ENCODE measurements at regions not wholly inside any gene's neighbourhood (a gene's known extent, or its start where the extent isn't known, plus 50 kb on each side); places are given as distances from the start of the nearest gene placed in this dataset.

DNA sequence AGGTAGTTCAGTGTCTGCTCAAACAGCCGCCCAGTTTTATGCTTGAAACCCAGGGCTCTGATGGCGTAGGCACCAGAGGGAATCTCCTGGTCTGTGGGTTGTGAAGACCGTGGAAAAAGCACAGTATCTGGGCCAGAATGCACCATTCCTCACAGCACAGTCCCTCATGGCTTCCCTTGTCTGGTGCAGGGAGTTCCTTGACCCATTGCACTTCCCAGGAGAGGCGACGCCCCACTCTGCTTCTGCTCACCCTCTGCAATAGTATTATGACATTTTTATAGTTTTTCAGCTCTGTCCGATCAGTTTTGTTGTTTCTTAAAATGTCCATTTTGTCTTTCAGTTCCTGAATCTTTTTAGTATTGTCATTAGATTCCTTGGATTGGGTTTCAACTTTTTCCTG is 343.5 kb downstream of the EDEM1 start:
- no peaks in the 10 kb centered on the region for H3K36me3 ChIP-seq
- no peak overlapping the region for H3K27ac ChIP-seq
- intact Hi-C loops (cut with DNase I) = no loop called here
- no peak overlapping the region for H3K4me3 ChIP-seq
- no peaks in the 10 kb centered on the region for H3K4me1 ChIP-seq
- no peak for ATAC-seq
- DNase-seq = no peak
- no peaks in the 10 kb centered on the region for H3K9me3 ChIP-seq
- TF ChIP-seq, protein P1, sequence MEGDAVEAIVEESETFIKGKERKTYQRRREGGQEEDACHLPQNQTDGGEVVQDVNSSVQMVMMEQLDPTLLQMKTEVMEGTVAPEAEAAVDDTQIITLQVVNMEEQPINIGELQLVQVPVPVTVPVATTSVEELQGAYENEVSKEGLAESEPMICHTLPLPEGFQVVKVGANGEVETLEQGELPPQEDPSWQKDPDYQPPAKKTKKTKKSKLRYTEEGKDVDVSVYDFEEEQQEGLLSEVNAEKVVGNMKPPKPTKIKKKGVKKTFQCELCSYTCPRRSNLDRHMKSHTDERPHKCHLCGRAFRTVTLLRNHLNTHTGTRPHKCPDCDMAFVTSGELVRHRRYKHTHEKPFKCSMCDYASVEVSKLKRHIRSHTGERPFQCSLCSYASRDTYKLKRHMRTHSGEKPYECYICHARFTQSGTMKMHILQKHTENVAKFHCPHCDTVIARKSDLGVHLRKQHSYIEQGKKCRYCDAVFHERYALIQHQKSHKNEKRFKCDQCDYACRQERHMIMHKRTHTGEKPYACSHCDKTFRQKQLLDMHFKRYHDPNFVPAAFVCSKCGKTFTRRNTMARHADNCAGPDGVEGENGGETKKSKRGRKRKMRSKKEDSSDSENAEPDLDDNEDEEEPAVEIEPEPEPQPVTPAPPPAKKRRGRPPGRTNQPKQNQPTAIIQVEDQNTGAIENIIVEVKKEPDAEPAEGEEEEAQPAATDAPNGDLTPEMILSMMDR (IDR thresholded peaks at IDR 0.05) = no peak
- H3K27me3 ChIP-seq = no peaks in the 10 kb centered on the region

DNA sequence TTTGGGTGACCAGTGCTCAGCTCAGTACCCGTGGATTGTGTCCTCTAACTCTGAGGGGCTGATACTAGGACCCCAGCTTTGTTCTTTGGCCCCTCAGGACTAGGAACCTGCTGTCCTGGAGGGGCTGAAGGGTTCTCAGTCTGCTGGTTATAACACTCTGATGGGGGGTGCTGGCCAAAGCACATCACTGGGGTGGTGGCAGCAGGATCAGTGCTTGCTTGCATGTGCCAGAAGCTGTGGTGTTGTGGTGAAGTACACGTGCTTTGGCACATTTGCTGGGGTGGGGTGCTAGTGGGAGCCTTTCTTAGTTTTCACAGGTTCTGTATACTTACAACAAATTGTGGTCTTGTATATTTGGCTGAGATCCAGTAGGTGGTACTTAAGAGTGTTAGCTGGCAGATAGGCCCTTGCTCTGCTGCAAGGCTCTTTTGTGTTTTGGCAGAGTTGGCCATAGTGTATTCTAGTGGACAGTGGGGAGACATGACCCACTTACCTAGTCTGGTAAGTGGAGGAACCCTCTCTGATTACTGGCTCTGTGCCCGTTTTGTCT is 344.3 kb downstream of the EDEM1 start:
- no peak for DNase-seq
- TF ChIP-seq, protein P1 (IDR thresholded peaks at IDR 0.05) = no peak
- ATAC-seq = no peak

DNA sequence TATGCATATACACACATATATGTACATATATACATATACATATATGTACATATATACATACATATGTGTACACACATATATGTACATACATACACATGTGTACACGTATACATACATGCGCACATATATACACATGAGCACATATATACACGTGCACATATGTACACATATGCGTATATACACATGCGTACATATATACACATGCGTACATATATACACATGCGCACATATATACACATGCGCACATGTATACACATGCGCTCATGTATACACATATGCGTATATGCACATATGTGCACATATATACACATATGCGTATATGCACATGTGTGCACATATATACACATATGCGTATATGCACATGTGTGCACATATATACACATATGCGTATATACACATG is 353.0 kb downstream of the EDEM1 start:
- peaks cover 0 to 30% of the 10 kb centered on the region in 2 donors for H3K9me3 ChIP-seq
- no peak overlapping the region for H3K4me3 ChIP-seq
- ATAC-seq = no peak
- DNase-seq = no peak
- H3K27me3 ChIP-seq = no peaks in the 10 kb centered on the region
- H3K4me1 ChIP-seq = no peaks in the 10 kb centered on the region
- TF ChIP-seq, protein P1 (IDR thresholded peaks at IDR 0.05) = no peak
- no peaks in the 10 kb centered on the region for H3K36me3 ChIP-seq
- no peak overlapping the region for H3K27ac ChIP-seq
- intact Hi-C loops (cut with DNase I) = no loop called here

More for the DNA sequence above, 344.3 kb downstream of the EDEM1 start:
- no peaks in the 10 kb centered on the region for H3K36me3 ChIP-seq
- no peak overlapping the region for H3K4me3 ChIP-seq
- H3K27ac ChIP-seq = no peak overlapping the region
- intact Hi-C loops (cut with DNase I) = no loop called here
- H3K4me1 ChIP-seq = no peaks in the 10 kb centered on the region
- no peaks in the 10 kb centered on the region for H3K9me3 ChIP-seq
- no peaks in the 10 kb centered on the region for H3K27me3 ChIP-seq

DNA sequence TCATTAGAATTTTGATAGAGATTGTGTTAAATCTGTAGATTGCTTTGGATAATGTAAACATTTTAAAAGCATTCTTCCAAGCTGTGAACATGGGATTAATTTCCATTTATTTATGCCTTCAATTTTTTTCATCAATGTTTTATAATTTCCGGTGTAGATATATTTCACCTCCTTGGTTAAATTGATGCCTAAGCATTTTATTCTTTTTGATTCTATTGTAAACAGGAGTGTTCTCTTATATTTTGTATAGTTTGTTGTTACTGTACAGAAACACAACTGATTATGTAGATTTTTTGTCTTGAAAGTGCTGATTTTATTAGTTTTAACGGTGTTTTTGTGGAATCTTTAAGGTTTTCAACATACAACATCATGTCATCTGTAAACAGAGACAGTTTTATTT is 355.0 kb downstream of the EDEM1 start:
- no peaks in the 10 kb centered on the region for H3K36me3 ChIP-seq
- H3K4me1 ChIP-seq = no peaks in the 10 kb centered on the region
- DNase-seq (no peak), ATAC-seq (no peak)
- intact Hi-C loops (cut with DNase I) = no loop called here
- TF ChIP-seq, protein P1 (IDR thresholded peaks at IDR 0.05) = no peak
- H3K27ac ChIP-seq = no peak overlapping the region
- H3K9me3 ChIP-seq = peaks cover 0 to 42% of the 10 kb centered on the region in 2 donors
- no peak overlapping the region for H3K4me3 ChIP-seq
- no peaks in the 10 kb centered on the region for H3K27me3 ChIP-seq

DNA sequence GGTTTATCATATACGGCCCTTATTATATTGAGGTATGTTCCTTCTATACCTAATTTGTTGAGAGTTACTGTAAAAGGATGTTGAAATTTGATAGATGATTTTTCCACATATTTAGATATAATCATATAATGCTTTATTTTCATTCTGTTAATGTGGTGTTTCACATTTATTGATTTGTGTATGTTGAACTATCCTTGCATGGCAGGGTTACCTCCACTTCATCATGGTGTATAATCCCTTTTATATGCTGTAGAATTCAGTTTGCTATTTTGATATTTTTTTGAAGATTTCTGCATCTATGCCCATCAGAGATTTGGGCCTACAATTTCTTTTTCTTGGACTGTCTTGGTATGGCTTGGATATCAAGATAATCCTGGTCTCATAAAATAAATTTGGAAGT is 355.5 kb downstream of the EDEM1 start:
- no peaks in the 10 kb centered on the region for H3K4me1 ChIP-seq
- no peak overlapping the region for H3K27ac ChIP-seq
- H3K27me3 ChIP-seq = no peaks in the 10 kb centered on the region
- DNase-seq (no peak), ATAC-seq (no peak)
- H3K9me3 ChIP-seq = peaks cover 0 to 42% of the 10 kb centered on the region in 2 donors
- TF ChIP-seq, protein P1 (IDR thresholded peaks at IDR 0.05) = no peak
- intact Hi-C loops (cut with DNase I) = no loop called here
- H3K36me3 ChIP-seq = no peaks in the 10 kb centered on the region
- H3K4me3 ChIP-seq = no peak overlapping the region
